NCI-H2227 (cell line): ENCODE measurements at regions not wholly inside any gene's neighbourhood (a gene's known extent, or its start where the extent isn't known, plus 50 kb on each side); places are given as distances from the start of the nearest gene placed in this dataset.

Experiments
- DNase-seq: peaks from one replicate; lab custom pipeline; 2025; ENCODE audit not compliant: unreplicated experiment; lab: John Stamatoyannopoulos, UW

DNA sequence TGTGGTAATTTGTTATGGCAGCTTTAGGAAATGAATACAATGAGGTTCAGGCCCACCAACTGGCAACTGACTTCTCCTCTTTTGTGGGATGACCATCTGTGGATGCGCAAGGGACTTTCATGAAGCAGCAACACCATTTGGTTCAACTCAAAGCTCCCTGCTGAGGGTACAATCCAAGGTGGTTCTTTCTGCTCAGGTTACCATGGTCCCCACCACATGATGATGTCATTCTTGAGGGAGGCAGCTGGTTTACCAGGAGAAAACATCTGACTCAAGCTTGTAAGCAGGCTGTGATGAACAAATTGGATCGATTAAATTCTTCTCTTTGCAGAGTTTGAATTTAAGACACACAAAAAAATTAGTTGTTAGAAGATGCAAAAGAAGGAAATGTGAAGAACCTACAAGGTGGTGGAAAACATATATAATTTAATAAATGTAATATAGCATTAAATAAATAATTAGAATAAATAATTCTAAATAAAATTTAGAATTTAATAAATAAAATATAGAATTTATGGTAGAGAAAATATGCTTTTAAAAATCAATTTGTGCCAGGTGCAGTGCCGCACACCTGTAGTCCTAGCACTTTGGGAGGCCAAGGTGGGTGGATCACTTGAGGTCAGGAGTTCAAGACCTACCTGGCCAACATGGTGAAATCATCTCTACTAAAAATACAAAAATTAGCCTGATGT is 67.6 kb upstream of the ANKFN1 start:
- no peak for DNase-seq

DNA sequence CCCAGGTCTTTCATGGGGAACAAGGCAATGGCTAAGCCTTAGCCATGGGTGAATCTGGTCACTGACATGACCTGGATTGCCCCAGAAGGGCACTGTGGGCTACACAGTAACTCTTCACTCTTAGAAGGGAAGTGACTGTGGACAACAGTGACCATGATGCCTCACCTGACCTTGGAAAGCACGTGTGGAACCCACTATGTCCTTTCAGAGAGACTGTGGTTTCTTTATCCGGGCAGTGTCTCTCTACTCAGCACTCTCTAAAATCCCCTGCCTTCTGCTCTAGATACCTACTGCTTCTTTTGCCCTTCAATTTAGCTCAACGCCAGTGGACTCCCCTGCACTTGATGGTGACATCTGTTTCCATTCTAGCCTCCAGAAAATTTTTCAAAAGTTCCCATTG is 66.1 kb upstream of the ANKFN1 start:
- DNase-seq: no peak

DNA sequence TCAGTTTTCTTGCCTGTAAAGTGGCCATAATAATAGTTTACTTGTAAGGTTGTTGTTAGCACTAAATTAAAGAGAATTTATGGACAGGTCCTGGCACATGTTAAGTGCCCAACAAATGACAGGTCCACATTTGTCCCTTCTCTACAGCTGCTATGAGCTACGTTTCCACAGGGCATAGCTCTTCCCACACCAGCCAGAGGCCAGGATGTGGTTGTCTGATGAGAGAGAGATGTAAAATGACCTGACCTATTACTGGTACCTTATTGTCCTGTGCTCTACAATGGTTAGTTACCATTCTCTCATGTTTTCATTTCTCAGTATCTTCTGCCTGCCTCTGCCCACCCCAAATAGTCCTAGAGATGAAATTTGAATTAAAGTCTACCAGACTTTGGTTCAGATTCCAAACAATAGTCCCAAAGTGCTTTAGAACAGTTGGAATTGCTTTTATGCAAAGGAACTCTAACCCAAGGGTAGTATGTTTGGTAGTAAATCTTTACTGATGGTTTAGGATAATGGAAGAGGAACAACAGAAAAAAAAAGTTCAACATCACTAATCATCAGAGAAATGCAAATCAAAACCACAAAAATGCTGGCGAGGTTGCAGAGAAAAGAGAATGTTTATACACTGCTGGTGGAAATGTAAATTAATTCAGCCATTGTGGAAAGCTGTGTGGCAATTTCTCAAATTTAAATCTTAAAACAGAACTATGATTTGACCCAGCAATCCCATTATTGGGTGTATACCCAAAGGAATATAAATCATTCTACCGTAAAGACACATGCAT is 57.1 kb upstream of the ANKFN1 start:
- DNase-seq: no peak

DNA sequence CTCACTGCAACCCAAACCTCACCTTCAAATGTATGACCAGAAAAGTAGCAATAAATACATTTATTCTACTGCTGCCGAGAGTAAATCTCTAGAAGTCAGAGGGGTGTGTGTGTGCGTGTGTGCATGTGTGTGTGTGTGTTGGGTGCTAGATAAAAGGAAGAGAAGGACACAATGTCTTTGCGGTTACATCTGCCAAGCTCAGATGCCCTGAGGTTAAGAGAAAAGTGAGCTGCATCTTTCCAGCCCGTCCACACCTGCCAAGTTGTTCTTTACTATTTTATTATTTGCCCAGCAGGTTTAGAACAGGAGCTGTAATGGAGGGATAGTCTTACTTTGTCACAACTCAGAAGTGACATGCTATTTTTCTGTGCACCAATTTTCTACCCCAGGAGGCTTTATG is 54.5 kb upstream of the ANKFN1 start:
- DNase-seq: no peak

DNA sequence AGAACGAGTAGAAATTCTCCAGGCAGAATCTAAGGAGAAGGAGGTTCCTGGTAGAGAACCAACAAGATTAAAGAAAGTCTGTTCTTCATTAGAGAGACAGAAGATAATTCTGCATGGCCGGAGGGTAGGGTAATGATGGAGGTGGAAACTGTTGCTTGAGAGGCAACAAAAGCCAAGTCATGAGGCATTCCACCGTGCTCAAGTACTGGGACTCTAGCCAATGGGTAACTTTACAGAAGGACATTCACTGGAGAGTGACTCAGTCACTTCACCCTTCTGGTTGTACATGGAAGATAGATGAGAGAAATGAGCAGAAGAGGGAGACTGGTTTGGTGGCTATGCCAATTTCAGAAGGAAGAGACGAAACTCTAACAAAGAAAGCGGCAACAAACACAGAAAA is 53.6 kb upstream of the ANKFN1 start:
- DNase-seq: no peak
